GM18520 (cell line): ENCODE measurements at regions not wholly inside any gene's neighbourhood (a gene's known extent, or its start where the extent isn't known, plus 50 kb on each side); places are given as distances from the start of the nearest gene placed in this dataset.

ENCODE experiments used
- ATAC-seq: cut with Tn5 transposase; IDR thresholded peaks from one replicate; pipeline ENCODE4 v1.9.1; 2021; ENCODE audit not compliant: unreplicated experiment

DNA sequence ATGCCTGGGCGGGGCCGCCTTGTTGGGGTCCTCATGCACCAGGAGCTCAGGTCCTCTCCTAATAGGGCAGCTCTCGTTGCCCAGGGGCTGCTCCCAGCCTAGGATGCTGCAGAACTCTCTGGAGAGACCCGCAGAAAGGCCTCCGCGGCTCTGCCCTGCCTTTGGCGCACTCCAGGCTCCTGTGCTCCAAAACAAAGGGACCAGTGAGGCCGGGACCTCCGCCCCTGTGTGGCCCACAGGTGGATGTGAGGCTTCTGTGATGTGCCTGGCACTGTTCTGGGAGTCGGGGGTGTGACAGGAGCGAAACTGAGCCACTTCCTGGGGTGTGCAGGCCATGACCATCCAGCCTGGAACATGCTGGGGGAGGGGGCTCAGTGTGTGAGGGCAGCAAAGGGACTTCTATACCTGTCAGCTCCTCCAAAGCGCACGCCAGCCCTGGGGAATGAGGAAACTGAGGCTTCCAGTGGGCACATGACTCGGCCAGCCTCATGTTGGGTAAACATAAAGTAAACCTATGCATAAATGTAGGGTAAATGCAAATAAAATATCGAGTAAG is 153.2 kb downstream of the IRF8 start:
- ATAC-seq = no peak

DNA sequence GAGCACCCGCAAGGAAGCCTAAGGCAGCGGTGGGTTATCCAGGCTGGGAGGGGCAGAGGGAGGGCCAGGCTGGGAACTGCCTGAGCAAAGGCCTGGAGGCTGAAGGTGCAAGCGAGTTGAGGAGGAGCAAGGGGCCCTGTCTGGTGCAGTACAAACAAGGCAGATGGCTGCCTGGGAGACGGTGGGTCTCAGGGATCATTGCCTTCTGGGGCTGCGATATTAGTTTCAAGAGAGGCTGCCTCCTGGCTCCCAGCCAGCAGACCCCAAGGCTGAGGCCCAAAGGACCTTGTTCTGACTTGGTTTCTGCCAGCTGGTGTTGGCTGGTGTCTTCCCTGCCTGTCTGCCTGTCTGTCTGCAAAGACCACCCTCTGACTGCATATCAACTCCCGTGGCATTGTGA is 154.0 kb downstream of the IRF8 start:
- ATAC-seq = no peak

DNA sequence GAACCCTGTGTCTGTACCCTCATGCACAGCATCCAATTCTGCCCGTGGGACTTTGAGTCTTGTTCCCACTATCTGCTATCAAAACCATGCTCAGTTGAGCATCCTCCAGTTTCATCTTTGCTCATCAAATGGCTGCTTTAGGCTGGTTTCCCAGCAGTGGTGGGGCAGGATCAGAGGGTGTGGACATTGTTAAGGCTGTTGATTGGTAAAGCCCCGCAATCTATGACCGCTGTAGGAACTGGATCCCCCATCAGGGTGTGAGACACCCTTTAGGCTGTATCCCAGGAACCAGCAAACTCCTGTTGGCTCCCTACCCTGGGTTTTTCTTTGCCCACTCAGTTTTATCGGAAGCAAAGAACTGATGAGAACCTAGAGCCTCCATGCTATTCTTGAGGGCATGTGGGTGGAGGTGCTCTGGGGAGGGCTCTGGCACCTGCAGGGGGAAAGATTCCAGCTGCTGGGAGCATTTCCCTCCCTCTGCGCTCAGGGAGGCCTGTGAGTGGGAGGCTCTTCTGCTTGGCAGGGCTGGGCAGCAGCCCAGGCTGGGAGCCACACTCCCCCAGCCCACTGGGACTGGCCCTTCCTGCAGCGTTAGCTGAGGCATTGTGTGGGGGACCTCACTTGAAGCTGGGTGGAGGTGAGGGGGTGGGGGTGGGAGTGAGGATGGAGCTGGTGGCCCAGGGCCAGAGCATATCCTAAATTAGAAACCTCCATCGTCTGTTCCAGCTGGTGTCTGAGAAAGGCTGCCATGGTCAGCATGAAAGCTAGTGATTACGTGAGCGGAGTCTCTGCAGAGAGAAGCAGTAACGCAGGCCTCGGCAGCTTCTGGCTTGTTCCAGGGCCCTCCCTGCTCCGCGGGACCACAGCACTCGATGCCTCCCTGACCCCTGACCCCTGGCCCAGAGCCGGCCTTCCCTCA is 160.6 kb downstream of the IRF8 start:
- ATAC-seq = no peak

DNA sequence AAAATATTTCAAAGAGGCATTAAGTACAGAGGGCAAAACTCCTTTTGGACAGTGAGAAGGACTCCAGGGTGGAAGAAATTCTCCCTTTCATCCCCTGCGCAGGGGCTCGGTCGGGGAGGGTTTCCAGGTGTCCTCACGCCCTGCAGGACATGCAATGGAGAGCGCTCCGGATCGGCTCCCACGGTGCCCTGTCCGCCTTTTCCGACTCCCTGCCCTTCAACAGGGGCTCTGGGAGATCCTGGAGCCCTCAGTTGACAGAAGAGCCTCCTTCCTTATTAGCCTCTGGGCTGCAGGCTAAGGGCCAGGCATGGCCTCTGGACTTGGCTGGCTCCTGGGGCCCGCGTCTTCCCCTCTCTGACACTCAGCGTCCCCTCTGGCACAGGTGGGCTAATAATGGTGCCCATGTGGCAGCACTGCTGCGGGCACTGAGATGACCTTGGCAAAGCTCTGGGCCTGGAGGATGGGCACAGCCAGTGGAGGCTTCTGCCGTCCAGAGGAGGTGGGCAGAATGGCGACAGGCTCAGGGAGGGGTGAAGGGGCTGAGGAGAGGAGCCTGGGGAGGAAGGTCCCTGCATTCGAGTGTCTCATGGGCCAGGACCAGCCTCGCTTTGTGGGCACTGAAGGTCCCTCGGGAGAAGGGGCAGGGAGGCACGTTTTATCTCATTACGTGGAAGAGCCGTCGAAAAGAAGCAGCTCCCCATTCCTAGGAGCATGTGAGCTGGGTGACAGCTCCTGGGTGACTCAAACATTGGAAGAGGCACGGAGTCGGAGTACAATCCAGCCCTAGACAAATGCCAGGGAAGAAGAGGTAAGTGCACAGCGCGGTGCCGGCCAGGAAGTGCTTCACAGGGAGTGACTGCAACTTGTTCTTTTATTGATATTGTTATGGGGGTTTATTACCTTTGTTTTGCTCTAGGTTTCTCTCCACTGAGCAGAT is 161.7 kb downstream of the IRF8 start:
- no peak for ATAC-seq

DNA sequence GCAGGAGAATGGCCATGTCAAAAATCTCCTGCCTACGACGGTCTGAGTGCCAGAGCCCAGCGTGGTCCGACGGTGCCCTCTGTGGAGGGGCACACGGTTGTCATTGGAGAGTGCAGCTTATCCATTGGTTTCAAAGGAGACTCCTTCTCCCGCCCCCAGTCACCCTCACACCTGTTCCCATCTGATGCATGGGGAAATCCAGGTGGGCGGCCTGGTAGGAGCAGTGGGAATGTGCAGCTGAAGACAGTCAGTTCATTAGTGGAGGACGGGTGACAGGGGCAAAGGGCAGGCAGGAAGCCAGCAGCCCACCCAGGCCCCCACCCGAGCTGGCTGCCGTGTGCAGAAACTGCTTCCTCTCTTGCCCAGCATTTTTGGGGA is 162.3 kb downstream of the IRF8 start:
- no peak for ATAC-seq

DNA sequence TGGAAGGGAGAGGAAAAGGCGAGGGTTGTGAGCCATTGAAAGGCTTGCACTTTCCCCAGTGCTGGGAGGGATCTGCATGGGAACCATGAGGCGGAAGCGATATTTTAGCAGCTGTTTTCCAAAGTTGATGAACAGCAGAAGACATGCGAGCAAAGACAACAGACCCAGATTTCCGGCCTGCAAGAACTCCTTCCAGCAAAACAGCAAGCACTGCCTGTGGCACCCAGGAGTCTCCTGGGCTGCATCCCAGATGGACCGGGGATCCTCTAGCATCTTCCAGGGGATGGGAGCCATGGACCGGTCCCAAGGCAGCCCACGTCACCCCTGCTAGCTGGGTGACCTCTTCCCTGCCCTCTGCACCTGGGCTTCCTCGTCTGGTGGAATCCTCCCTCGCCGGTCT is 162.8 kb downstream of the IRF8 start:
- ATAC-seq = no peak

DNA sequence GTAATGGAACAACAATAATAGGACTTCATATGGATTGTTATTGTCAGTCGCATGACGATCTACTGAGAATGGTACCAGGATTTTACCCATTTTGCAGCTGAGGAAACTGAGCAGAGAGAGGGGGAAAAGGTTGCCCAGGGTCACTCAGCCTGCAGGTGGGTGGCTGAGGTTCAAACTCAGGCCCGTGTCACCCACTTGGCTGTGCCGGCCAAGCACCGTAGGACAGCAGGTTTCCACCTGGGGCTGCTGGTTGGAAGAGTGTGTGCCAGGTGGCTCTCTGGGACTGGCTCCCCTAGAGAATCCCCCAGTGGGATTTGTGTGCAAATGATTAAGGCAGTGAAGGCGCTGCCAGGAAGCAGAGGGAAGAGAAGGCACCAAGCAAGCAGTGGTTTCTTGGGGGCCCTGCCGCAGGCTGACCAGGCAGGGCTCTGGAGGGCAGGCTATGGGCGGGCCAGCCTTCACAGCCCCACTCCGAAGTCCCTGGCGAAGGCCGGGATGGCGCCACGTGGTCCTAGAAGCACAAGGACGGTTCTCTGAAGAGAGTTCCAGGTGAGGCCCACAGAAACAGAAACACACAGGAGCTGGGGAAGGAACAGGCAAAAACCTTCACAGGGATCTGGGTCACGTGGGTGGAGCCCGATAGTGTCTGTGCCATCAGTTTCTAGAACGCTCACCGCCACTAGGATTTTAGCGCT is 163.5 kb downstream of the IRF8 start:
- ATAC-seq = no peak

DNA sequence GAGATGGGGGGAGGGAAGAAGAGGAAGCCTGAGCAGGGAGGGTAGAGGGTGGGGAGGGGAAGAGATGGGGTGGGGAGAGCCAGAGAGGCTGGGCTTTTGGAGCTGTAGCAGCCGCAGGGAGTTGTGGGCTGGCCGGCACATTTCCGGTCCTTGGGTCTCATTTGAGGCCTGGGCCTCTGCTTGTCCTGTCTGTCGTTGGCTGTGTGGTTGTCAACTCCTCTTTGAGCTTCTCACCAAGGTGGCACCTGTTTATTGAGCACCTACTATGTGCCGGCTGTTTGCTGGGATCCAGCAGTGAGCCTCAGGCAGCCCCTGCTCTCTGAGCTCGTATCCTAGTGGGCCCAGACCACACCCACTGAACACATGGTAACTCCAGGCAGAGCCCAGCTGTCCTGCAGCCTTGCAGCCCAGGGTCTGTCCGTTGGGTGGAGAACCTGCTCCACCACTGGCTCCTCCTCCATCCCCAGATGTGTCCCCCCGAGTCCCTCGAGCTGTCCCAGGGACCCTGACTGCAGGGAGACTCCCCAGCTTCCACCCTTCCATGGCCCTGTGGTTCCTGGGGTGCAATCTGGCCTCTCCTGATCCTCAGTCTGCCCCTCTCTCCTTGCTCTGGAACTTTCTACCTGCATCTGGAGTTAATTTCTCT is 164.9 kb downstream of the IRF8 start:
- ATAC-seq = no peak

DNA sequence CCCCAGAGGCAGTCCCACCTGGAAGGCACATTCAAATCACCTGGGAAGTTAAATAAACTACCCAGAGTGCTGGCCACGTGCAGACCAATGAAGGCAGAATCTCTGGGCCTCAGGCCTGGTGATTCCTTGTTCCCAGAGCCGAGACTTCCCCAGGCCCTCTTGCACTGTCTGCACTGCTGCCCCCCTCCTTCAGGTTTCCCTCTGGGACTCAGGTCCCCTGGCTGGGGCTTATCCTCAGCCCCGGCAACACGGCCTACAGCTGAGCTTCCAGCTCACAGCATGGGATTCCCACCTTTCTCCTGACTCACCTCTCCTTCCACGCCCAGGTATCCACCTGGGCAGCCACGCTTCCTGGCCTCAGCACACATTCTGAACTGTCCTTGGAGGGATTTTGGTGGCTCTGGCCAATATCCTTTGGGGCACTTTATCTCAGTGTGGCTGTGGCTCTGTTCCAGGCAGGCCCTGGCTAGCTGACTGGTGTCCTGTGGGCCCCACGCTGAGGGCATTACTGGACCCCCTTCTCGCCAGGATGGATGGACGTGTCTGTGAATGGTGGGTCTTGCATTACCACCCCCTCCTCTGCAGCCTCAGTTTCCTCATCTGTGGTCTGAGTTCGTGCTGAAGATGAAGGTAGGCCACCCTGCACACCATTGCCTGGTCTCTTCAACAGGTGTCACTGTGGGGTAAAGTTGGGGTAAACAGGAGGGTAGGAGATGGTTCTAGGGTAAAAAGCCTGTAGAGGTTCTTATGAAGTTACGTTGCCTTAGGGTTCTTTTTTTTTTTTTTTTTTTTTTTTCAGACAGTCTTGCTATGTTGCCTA is 165.7 kb downstream of the IRF8 start:
- ATAC-seq = no peak

DNA sequence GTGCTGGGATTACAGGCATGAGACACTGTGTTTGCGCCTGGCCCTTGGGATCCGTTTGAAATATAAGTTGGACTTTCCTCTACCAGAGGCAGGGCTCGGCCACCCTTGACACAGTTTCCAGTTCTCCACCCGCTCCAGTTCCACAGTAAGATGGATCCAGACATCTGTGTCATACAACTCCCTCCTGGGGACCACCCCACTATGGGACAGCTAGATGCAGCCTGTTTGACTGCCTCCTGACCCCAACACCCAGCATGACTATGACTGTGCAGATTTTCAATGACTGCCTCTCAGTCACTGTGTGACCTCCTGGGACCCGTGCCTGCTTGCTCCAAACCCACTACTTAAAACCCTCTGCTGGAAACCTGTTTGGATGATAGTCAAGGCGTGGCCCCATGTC is 166.7 kb downstream of the IRF8 start:
- no peak for ATAC-seq

DNA sequence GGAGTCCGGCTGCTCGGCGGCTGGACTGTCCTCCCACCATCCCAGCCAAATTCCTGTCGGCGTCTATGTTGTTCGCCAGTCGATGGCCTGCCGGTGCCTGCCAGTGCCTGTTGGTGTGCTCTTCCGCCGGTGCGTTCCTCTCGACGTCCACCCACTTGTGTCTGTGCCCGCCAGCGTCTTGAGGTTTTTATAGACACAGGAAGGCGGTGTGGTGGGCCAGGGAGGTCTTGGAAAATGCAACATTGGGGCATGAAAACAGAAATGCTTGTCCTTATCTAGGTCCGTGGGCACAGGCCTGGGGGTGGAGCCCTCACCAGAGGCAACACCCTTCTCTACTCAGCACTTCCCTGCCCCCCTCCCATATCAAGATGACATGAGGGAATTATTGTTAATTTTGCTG is 167.8 kb downstream of the IRF8 start:
- no peak for ATAC-seq

DNA sequence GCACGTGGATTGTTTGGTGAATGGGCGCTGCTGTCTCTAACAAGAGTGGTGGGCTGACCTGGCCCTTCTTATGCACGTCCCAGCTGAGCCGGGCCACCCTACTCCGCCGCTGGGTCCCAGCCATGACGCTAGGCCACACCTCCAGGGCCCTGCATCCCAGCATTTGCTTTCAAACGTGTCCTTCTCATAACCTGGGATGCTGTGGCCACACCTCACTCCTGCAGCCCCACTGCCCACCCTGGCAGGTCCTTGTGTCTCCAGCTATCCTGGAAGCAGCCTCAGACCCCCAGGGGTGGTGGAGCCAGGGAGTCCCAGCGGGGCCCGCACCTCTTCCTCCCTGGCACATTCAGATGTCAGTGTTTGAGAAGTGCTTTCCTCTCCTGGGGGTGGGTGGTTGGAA is 168.6 kb downstream of the IRF8 start:
- no peak for ATAC-seq

DNA sequence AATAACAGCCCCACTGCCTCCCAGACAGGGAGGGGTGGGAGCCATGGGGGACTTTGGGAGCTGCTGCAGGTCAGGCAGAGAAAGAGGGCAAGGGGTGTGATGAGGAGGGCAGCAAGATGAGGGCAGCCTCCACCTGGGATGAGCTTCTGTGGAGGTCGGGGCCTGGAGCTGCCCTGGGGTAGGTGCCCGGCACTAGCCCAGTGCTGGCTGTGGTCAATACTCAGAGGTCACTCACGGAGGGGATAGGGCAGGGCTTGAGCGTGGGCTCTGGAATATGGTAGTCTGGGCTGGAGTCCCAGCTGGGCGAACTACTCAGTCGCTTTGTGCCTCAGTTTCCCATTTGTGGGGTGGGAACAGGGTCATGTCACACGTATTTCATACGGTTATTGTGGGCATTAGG is 169.0 kb downstream of the IRF8 start:
- ATAC-seq = no peak

DNA sequence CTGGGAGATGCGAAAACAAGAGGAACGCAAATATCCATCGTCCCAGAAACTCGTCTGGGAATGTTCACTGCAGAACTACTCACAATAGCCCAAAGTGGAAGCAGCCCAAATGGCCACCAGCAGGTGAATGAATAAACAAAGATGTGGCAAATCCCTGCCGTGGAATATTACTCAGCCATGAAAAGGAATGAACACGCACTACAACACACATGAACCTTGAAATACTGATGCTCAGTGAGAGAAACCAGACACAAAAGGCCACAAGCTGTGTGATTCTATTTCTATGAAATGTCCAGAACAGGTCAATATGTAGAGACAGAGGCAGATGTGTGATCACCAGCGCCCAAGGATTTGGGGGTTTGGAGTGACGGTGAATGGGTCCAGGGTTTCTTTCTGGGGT is 169.8 kb downstream of the IRF8 start:
- no peak for ATAC-seq

DNA sequence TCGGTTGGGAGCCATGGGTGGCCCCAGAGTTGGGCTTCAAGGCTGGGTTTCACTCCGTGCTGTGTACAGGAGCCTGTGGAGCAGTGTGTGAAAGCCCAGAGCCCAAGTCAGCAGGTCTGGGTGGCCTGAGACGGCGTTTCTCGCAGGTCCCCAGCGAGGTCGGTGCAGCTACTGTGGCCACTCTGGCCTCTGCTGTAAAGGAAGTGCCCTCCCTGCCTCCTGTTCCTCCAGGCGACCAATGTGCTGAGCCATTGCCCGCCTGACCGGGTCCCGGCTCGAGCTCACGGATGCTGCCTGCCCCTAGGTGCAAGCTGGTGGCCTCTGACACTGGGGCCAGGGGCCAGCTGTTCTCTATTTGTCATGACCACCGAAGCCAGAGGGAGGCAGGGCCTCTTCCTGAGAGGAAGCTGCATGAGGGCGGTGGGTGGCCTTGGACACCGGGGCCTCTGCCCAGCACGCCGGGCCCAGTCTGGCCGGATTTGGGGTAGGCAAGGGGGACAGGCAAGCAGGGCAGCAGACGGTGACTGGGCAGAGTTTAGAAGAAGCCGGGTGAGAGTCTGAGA is 170.9 kb downstream of the IRF8 start:
- ATAC-seq = no peak

DNA sequence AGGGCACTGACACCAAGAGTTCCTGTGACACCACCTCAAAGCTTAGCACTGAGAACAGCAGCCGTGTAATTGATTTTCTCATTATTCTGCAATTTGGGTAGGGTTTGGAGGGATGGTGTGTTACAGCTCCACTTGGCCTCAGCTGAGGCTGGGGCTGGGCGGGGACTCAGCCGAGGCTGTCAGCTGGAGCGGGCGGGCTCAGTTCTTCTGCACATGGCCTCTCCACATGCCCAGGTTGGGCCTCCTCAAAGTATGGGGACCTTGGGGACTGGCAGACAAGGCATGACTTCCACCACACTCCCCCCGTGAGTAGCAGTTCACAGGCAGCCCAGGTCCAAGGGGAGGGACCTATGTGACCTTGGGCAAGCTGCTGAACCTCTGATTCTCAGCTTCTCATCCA is 171.5 kb downstream of the IRF8 start:
- no peak for ATAC-seq

DNA sequence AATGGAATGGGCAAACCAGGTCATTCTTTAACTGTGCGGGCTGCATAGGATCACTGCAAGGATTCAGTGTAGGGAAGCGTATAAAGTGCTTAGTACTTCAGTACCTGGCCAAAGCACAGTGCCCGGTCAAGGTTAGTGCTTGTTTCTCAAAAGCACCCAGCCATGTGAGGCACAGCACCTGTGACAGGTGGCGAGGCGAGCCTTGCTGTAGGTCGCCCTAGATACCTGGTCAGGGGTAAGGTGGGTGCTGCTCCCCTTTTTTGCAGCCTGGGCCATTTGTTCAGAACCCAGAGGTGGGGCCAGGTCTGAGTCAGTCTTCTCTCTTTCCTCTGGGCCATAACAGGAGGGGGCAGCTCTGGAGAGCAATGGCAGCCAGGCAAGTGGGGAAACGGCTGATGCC is 172.0 kb downstream of the IRF8 start:
- ATAC-seq = no peak

DNA sequence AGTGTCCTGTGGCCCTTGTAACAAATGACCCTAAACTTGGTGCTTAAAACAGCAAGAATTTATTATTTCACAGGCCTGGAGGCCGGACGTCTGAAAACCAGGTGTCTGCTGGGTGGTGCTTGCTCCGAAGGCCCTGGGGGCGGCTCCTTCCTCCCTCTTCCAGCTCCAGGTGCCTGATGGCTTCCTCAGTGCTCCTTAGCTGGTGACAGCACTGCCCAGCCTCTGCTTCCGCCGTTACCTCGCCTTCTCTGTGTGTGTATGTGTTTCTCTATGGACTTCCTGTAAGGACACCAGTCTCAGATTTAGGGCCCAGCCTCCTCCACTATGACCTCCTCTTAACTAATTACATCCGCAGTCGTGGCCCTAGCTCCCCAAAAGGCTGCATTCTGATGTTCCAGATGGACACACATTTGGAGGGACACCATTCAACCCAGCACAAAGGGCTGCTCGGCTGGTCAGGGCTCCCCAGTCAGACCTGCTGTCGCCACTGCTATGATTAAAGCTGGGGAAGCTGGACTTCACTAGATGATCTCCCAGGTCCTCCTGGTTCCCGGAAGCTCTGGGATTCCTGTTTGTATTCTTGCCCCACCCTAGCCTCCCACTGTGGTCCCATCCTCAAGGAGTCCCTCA is 172.8 kb downstream of the IRF8 start:
- no peak for ATAC-seq
